Suprapubic skin (tissue), 4 donors: ENCODE measurements at regions not wholly inside any gene's neighbourhood (a gene's known extent, or its start where the extent isn't known, plus 50 kb on each side); places are given as distances from the start of the nearest gene placed in this dataset.

Experiments
- POLR2A ChIP-seq, 2 donors: fragments of 450-650 bp; IDR thresholded peaks; one replicate each; pipeline ENCODE4 v1.6.1; 2017; ENCODE audit warnings: antibody characterized with exemption in 2 of 2, mild to moderate bottlenecking in 2 of 2, moderate library complexity in 2 of 2
- POLR2AphosphoS5 ChIP-seq, 3 donors: sonication (generic); formaldehyde crosslinking; IDR thresholded peaks; one replicate each; pipeline ENCODE4 v1.6.1; 2017; ENCODE audit warnings: antibody characterized with exemption in 3 of 3

DNA sequence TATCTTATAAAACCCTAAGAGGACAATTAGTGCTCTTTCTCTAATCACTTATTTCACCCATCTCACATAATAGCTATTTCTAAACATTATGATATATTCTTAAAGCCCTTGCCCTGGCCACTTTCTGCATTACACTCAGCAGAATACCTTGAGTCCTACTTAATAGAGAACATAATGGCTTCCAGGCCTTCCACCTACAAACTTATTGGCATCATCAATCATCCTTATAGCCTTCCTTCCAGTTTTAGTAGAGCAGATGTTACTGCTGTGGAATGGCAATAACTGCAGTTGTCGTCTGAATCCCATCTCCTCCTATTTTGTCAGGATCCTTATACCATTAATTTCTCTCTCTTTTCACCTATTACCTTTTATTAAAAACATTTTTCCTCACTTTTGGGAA is 1127.4 kb downstream of the LRFN5 start:
- TF ChIP-seq POLR2AphosphoS5 (IDR thresholded peaks at IDR 0.05), result no peak
- TF ChIP-seq POLR2A (IDR thresholded peaks at IDR 0.05), result no peak
